HepG2 (cell line): ENCODE measurements at regions not wholly inside any gene's neighbourhood (a gene's known extent, or its start where the extent isn't known, plus 50 kb on each side); places are given as distances from the start of the nearest gene placed in this dataset.

Experiments used
- ATAC-seq: fragments of 200-7000 bp; cut with Tn5 transposase; 3 replicates; pipeline ENCODE4 v1.9.1; 2020; ENCODE audit warnings: mild to moderate bottlenecking, moderate library complexity
- BruUV-seq: library from RNA; stranded (reverse); fragments of 400-500 nt; replicated peaks from 2 replicates; lab custom pipeline; 2021; lab: Mats Ljungman, UMichigan
- CTCF ChIA-PET: fragments of 300-600 bp; formaldehyde crosslinking; extraction: SDS; loops from one replicate; lab custom pipeline; 2021; ENCODE audit warnings: low total read pairs, inconsistent platforms, low intra/inter-chr PET ratio; lab: Yijun Ruan, JAX
- POLR2A ChIA-PET: fragments of 350-600 bp; sonication (Branson Sonifier 250); formaldehyde crosslinking; loops from one replicate; lab custom pipeline; 2020; ENCODE audit warnings: antibody characterized with exemption, inconsistent platforms; lab: Yijun Ruan, JAX
- DNase-seq: peaks from one replicate; pipeline ENCODE4 v3.0.0-alpha.2; 2015; ENCODE audit warnings: low spot score
- FAIRE-seq: peaks from 3 replicates; lab custom pipeline; 2011; peaks lifted over from hg19 to GRCh38; lab: Jason Lieb, UNC
- H2AFZ ChIP-seq: one replicate; pipeline ENCODE4 v1.6.1; 2011; ENCODE audit warnings: low read length, inconsistent platforms
- H3K27ac ChIP-seq: fragments of 300-600 bp; 3 replicates; pipeline ENCODE4 v1.8.0; 2011; ENCODE audit warnings: mixed run types, mild to moderate bottlenecking, mixed read lengths, low read length, inconsistent platforms; ENCODE audit not compliant: insufficient read depth; ENCODE audit errors: extremely low read length
- H3K27me3 ChIP-seq, 2 experiments: fragments of 200-600 bp in 1 of 2; 2 replicates in 1 of 2; 3 replicates in 1 of 2; pipeline versions ENCODE4 v1.6.0 to v1.8.0; 2011; ENCODE audit warnings: low read length in 2 of 2, mild to moderate bottlenecking in 2 of 2, moderate library complexity in 2 of 2, inconsistent platforms in 1 of 2; ENCODE audit not compliant: insufficient read depth in 2 of 2, control insufficient read depth in 1 of 2
- H3K36me3 ChIP-seq, 2 experiments: fragments of 200-600 bp in 1 of 2; replicated peaks in 1 of 2; 2 replicates in 1 of 2; 3 replicates in 1 of 2; pipeline versions ENCODE4 v1.5.1 to v1.8.0; 2011; ENCODE audit warnings: low read length in 2 of 2, inconsistent platforms in 1 of 2; ENCODE audit not compliant: insufficient read depth in 2 of 2, control insufficient read depth in 1 of 2
- H3K4me1 ChIP-seq: 2 replicates; pipeline ENCODE4 v1.5.1; 2012; ENCODE audit warnings: low read length, inconsistent platforms; ENCODE audit not compliant: insufficient read depth
- H3K4me2 ChIP-seq: 2 replicates; pipeline ENCODE4 v1.6.0; 2011; ENCODE audit warnings: low read depth, low read length, inconsistent platforms
- H3K4me3 ChIP-seq, 3 experiments: fragments of 200-600 bp in 1 of 3; sonication (generic), shearing (Covaris generic) in 1 of 3; replicated peaks in 1 of 3; 2 replicates each; pipeline ENCODE4 v1.5.1; 2011 to 2016; ENCODE audit warnings: low read length in 3 of 3, inconsistent platforms in 2 of 3, low read depth in 2 of 3, mild to moderate bottlenecking in 2 of 3, control low read depth in 1 of 3, mixed read lengths in 1 of 3; ENCODE audit not compliant: insufficient read depth in 1 of 3
- H3K79me2 ChIP-seq: one replicate; pipeline ENCODE4 v1.6.1; 2011; ENCODE audit warnings: low read length, inconsistent platforms; ENCODE audit not compliant: insufficient read depth
- H3K9ac ChIP-seq: 2 replicates; pipeline ENCODE4 v1.6.0; 2011; ENCODE audit warnings: mild to moderate bottlenecking, low read depth, low read length, inconsistent platforms; ENCODE audit not compliant: insufficient read depth
- H3K9me3 ChIP-seq: 2 replicates; pipeline ENCODE4 v1.5.1; 2012; ENCODE audit warnings: mild to moderate bottlenecking, low read length
- H4K20me1 ChIP-seq: 2 replicates; pipeline ENCODE4 v1.6.0; 2011; ENCODE audit warnings: inconsistent platforms, mild to moderate bottlenecking, low read length, moderate library complexity; ENCODE audit not compliant: insufficient read depth
- FOSL1 ChIP-seq: sonication (generic); formaldehyde crosslinking; IDR thresholded peaks from 2 replicates; pipeline ENCODE4 v1.9.0; 2021; ENCODE audit warnings: missing genetic modification reagents, borderline replicate concordance
- HNF1B ChIP-seq: sonication (generic); formaldehyde crosslinking; IDR thresholded peaks from 2 replicates; pipeline ENCODE4 v1.5.1; 2020; ENCODE audit warnings: mild to moderate bottlenecking, moderate library complexity, missing genetic modification reagents
- MAFF ChIP-seq: IDR thresholded peaks from 2 replicates; pipeline ENCODE4 v1.6.1; 2011; ENCODE audit warnings: low read depth, low read length, improper control_type of control experiment
- MAFK ChIP-seq, 2 experiments: IDR thresholded peaks in 1 of 2; conservative IDR thresholded peaks in 1 of 2; 2 replicates each; pipeline ENCODE4 v1.6.1; 2011; ENCODE audit warnings: improper control_type of control experiment in 2 of 2, low read length in 2 of 2
- MAX ChIP-seq: IDR thresholded peaks from 2 replicates; pipeline ENCODE4 v1.6.1; 2012; ENCODE audit warnings: inconsistent platforms
- NFYC ChIP-seq: IDR thresholded peaks from 2 replicates; pipeline ENCODE4 v1.6.1; 2016; ENCODE audit warnings: missing genetic modification reagents, missing compliant biosample characterization
- TARDBP ChIP-seq: sonication (generic); formaldehyde crosslinking; IDR thresholded peaks from 2 replicates; pipeline ENCODE4 v1.8.0; 2022; ENCODE audit warnings: mild to moderate bottlenecking, missing genetic modification reagents
- ZBTB20 ChIP-seq: sonication (generic); formaldehyde crosslinking; IDR thresholded peaks from 2 replicates; pipeline ENCODE4 v1.8.1; 2023; ENCODE audit warnings: missing genetic modification reagents, low read depth, mild to moderate bottlenecking, borderline replicate concordance
- ZBTB44 ChIP-seq: sonication (generic); formaldehyde crosslinking; IDR thresholded peaks from 2 replicates; pipeline ENCODE4 v1.4.0; 2020; ENCODE audit warnings: missing genetic modification reagents
- ZNF224 ChIP-seq: sonication (generic); formaldehyde crosslinking; IDR thresholded peaks from 2 replicates; pipeline ENCODE4 v1.5.0; 2020; ENCODE audit warnings: mild to moderate bottlenecking, missing genetic modification reagents
- ZNF292 ChIP-seq: sonication (generic); formaldehyde crosslinking; IDR thresholded peaks from 2 replicates; pipeline ENCODE4 v1.8.1; 2022; ENCODE audit warnings: mild to moderate bottlenecking, low read depth, missing genetic modification reagents, borderline replicate concordance
- ZNF326 ChIP-seq: sonication (generic); formaldehyde crosslinking; IDR thresholded peaks from 2 replicates; pipeline ENCODE4 v1.4.0; 2020; ENCODE audit warnings: missing genetic modification reagents, borderline replicate concordance
- ZNF34 ChIP-seq: sonication (generic); formaldehyde crosslinking; IDR thresholded peaks from 2 replicates; pipeline ENCODE4 v1.4.0; 2020; ENCODE audit warnings: mild to moderate bottlenecking, missing genetic modification reagents, borderline replicate concordance
- ZNF446 ChIP-seq: sonication (generic); formaldehyde crosslinking; IDR thresholded peaks from 2 replicates; pipeline ENCODE4 v1.5.0; 2020; ENCODE audit warnings: mild to moderate bottlenecking, missing genetic modification reagents
- ZNF563 ChIP-seq: sonication (generic); formaldehyde crosslinking; IDR thresholded peaks from 2 replicates; pipeline ENCODE4 v1.8.0; 2022; ENCODE audit warnings: mild to moderate bottlenecking, moderate library complexity, missing genetic modification reagents
- ZNF589 ChIP-seq: sonication (generic); formaldehyde crosslinking; conservative IDR thresholded peaks from 2 replicates; pipeline ENCODE4 v1.8.0; 2022; ENCODE audit warnings: mild to moderate bottlenecking, moderate library complexity, missing genetic modification reagents
- ZNF615 ChIP-seq: sonication (generic); formaldehyde crosslinking; IDR thresholded peaks from 2 replicates; pipeline ENCODE4 v1.5.0; 2020; ENCODE audit warnings: mild to moderate bottlenecking, missing genetic modification reagents, borderline replicate concordance
- ZSCAN5A ChIP-seq: sonication (generic); formaldehyde crosslinking; IDR thresholded peaks from 2 replicates; pipeline ENCODE4 v1.8.0; 2022; ENCODE audit warnings: mild to moderate bottlenecking, missing genetic modification reagents, borderline replicate concordance
- WGBS: methylation state at CpG from one replicate; pipeline ENCODE4 v1.1.6; 2017; ENCODE audit warnings: low lambda C conversion rate; 5-methylcytosine and 5-hydroxymethylcytosine counted together
- in situ Hi-C: cut with HindIII; loops from 2 replicates; pipeline ENCODE4 v1.10.0; 2017; ENCODE audit warnings: low pct_unique_long_range_greater_than_20kb; ENCODE audit not compliant: extremely low pct_ligation_motif_present
- intact Hi-C: fragments of 100-400 bp; cut with micrococcal nuclease; formaldehyde crosslinking; loops from one replicate; pipeline ENCODE4 v1.10.0; 2022; ENCODE audit not compliant: unreplicated experiment

- TF ChIP-seq ZNF34 (CRISPR knock-in tag) (no peak), ZNF292 (CRISPR knock-in tag) (no peak), ZNF224 (CRISPR knock-in tag) (no peak), ZNF326 (CRISPR knock-in tag) (no peak), TARDBP (CRISPR knock-in tag) (no peak), ZNF615 (CRISPR knock-in tag) (no peak), ZNF446 (CRISPR knock-in tag) (no peak)
These were observed 83.5 kb upstream of the CCN6 start (continued) for GRCh38 chr6:111970426-111970825.

GRCh38 chr6:111971181-111971841, 82.6 kb upstream of the CCN6 start:
- Histone ChIP-seq H2AFZ (no peak overlapping the region), H3K4me2 (no peak overlapping the region), H3K4me3 (no peak overlapping the region), H3K9ac (no peak overlapping the region), H3K79me2 (no peaks in the 10 kb centered on the region), H3K9me3 (no peaks in the 10 kb centered on the region), H3K27me3 (peaks cover 0 to 13% of the 10 kb centered on the region in 2 experiments; a peak in 1 of 5 replicates), H3K4me1 (no peaks in the 10 kb centered on the region), H4K20me1 (no peaks in the 10 kb centered on the region), H3K27ac (no peak overlapping the region), H3K36me3 (no peaks in the 10 kb centered on the region)
- CTCF ChIA-PET, result no interaction called here
- WGBS, result 24% methylated on average over 7 of the region's 7 CpGs
- POLR2A ChIA-PET, result no interaction called here
- intact Hi-C loops (no loop called here), in situ Hi-C loops (no loop called here)
- FAIRE-seq (no peak), DNase-seq (no peak), ATAC-seq (no peak)
- TF ChIP-seq ZBTB20 (CRISPR knock-in tag) (no peak), MAFF (peak; percentile 92), ZNF589 (no peak), MAFK (conservative IDR thresholded peaks at IDR 0.05 in 1 of 2, IDR thresholded peaks at IDR 0.05 in 1 of 2; ENCODE audit: low read length in 2 of 2) (peak; percentile 90 to 95), ZNF563 (no peak), ZSCAN5A (CRISPR knock-in tag) (no peak), HNF1B (CRISPR knock-in tag) (no peak), MAX (no peak), FOSL1 (no peak), ZBTB44 (no peak), NFYC (CRISPR knock-in tag) (no peak)
- BruUV-seq, result no TSS peak
